AG20443 (cell line): ENCODE measurements at regions not wholly inside any gene's neighbourhood (a gene's known extent, or its start where the extent isn't known, plus 50 kb on each side); places are given as distances from the start of the nearest gene placed in this dataset.
A peak's percentile ranks its signal among the peaks of the same experiment; 100 is the strongest.

ENCODE experiments used
- DNase-seq: peaks from one replicate; pipeline ENCODE4 v3.0.0; 2012; ENCODE audit warnings: low spot score, mixed read lengths

GRCh38 chr7:18363751-18364380, 131.7 kb upstream of the HDAC9 start:
- DNase-seq: no peak

GRCh38 chr7:18364396-18364795, 131.2 kb upstream of the HDAC9 start:
- DNase-seq: no peak

- DNase-seq: no peak
These were observed 129.2 kb upstream of the HDAC9 start for GRCh38 chr7:18366394-18366793.

- no peak for DNase-seq
These were observed 126.5 kb upstream of the HDAC9 start for GRCh38 chr7:18369011-18369410.

GRCh38 chr7:18370633-18371032, 124.9 kb upstream of the HDAC9 start:
- DNase-seq: no peak

- no peak for DNase-seq
These were observed 116.5 kb upstream of the HDAC9 start for GRCh38 chr7:18378989-18379605.

- DNase-seq: no peak
These were observed 110.9 kb upstream of the HDAC9 start for GRCh38 chr7:18384491-18385143.

GRCh38 chr7:18386607-18387006, 108.9 kb upstream of the HDAC9 start:
- DNase-seq: peak; percentile 22

- DNase-seq: no peak
These were observed 108.3 kb upstream of the HDAC9 start for GRCh38 chr7:18387191-18387735.

GRCh38 chr7:18390535-18390907, 105.0 kb upstream of the HDAC9 start:
- no peak for DNase-seq

- DNase-seq: no peak
These were observed 102.0 kb upstream of the HDAC9 start for GRCh38 chr7:18393465-18394118.

GRCh38 chr7:18395868-18396267, 99.7 kb upstream of the HDAC9 start:
- DNase-seq: no peak

GRCh38 chr7:18396953-18397352, 98.6 kb upstream of the HDAC9 start:
- no peak for DNase-seq

- DNase-seq: peak; percentile 31
These were observed 95.9 kb upstream of the HDAC9 start for GRCh38 chr7:18399436-18400235.

- DNase-seq: peak; percentile 17
These were observed 95.3 kb upstream of the HDAC9 start for GRCh38 chr7:18400275-18400674.

- DNase-seq: no peak
These were observed 94.8 kb upstream of the HDAC9 start for GRCh38 chr7:18400726-18401125.

- DNase-seq: no peak
These were observed 93.8 kb upstream of the HDAC9 start for GRCh38 chr7:18401757-18402156.

- DNase-seq: peak; percentile 21
These were observed 92.9 kb upstream of the HDAC9 start for GRCh38 chr7:18402488-18403183.

- DNase-seq: no peak
These were observed 89.8 kb upstream of the HDAC9 start for GRCh38 chr7:18405726-18406125.

- DNase-seq: no peak
These were observed 88.2 kb upstream of the HDAC9 start for GRCh38 chr7:18407385-18407784.

GRCh38 chr7:18408461-18408860, 87.1 kb upstream of the HDAC9 start:
- peak; percentile 80 for DNase-seq
